Caco-2 (cell line): ENCODE measurements at regions not wholly inside any gene's neighbourhood (a gene's known extent, or its start where the extent isn't known, plus 50 kb on each side); places are given as distances from the start of the nearest gene placed in this dataset.

Source experiments
- BruUV-seq: library from RNA; stranded (reverse); fragments of 400-500 nt; replicated peaks from 2 replicates; lab custom pipeline; 2021; lab: Mats Ljungman, UMichigan
- CTCF ChIA-PET: fragments of 300-600 bp; sonication (Branson Sonifier 250); formaldehyde crosslinking; loops from one replicate; lab custom pipeline; 2022; ENCODE audit warnings: antibody characterized with exemption; lab: Charles Lee
- POLR2A ChIA-PET: fragments of 300-600 bp; sonication (Branson Sonifier 250); formaldehyde crosslinking; loops from one replicate; lab custom pipeline; 2022; ENCODE audit warnings: antibody characterized with exemption; lab: Charles Lee
- DNase-seq, 2 experiments: peaks; one replicate each; pipeline versions ENCODE4 v3.0.0 to v3.0.0-alpha.2; 2020 to 2022
- H3K27me3 ChIP-seq: replicated peaks from 2 replicates; pipeline ENCODE4 v1.6.0; 2011; ENCODE audit warnings: low read length; ENCODE audit not compliant: control insufficient read depth, insufficient read depth
- H3K36me3 ChIP-seq: 2 replicates; pipeline ENCODE4 v1.5.1; 2011; ENCODE audit warnings: low read length; ENCODE audit not compliant: control insufficient read depth, insufficient read depth
- H3K4me1 ChIP-seq: fragments of 250-450 bp; sonication (Bioruptor Pico); 2 replicates; pipeline ENCODE4 v1.5.1; 2020; ENCODE audit warnings: mild to moderate bottlenecking
- H3K4me3 ChIP-seq: 2 replicates; pipeline ENCODE4 v1.5.1; 2011; ENCODE audit warnings: low read depth, mild to moderate bottlenecking, control low read depth, low read length
- H3K9me3 ChIP-seq: fragments of 250-450 bp; sonication (Bioruptor Pico); 2 replicates; pipeline ENCODE4 v1.5.1; 2020; ENCODE audit warnings: mild to moderate bottlenecking, moderate library complexity
- H3K27ac Mint-ChIP-seq: one replicate; pipeline ENCODE4 v1.8.0; 2022; ENCODE audit warnings: mixed read lengths; ENCODE audit not compliant: unreplicated experiment
- H3K27me3 Mint-ChIP-seq: one replicate; pipeline ENCODE4 v1.8.0; 2022; ENCODE audit warnings: mixed read lengths; ENCODE audit not compliant: insufficient read depth, unreplicated experiment
- H3K36me3 Mint-ChIP-seq: one replicate; pipeline ENCODE4 v1.8.0; 2022; ENCODE audit warnings: mild to moderate bottlenecking, mixed read lengths; ENCODE audit not compliant: insufficient read depth, unreplicated experiment
- H3K4me1 Mint-ChIP-seq: one replicate; pipeline ENCODE4 v1.8.0; 2022; ENCODE audit warnings: low read depth, mixed read lengths; ENCODE audit not compliant: unreplicated experiment
- H3K4me3 Mint-ChIP-seq: one replicate; pipeline ENCODE4 v1.8.0; 2022; ENCODE audit warnings: mild to moderate bottlenecking, moderate library complexity, mixed read lengths; ENCODE audit not compliant: unreplicated experiment
- H3K9me3 Mint-ChIP-seq: one replicate; pipeline ENCODE4 v1.8.0; 2022; ENCODE audit warnings: mixed read lengths; ENCODE audit not compliant: unreplicated experiment
- intact Hi-C: fragments of 100-400 bp; cut with micrococcal nuclease; formaldehyde crosslinking; loops from one replicate; pipeline ENCODE4 v1.10.0; 2022; ENCODE audit not compliant: unreplicated experiment
- TF ChIP-seq, protein P1 (sequence below), 2 experiments: fragments of 200-600 bp in 1 of 2; IDR thresholded peaks; 1 replicate in 1 of 2; 2 replicates in 1 of 2; pipeline versions ENCODE4 v1.5.1 to v1.8.0; 2011 to 2022; ENCODE audit warnings: antibody characterized with exemption in 1 of 2, control low read depth in 1 of 2, inconsistent platforms in 1 of 2, low read depth in 1 of 2, low read length in 1 of 2, mild to moderate bottlenecking in 1 of 2, moderate library complexity in 1 of 2; ENCODE audit not compliant: insufficient read depth in 1 of 2, severe bottlenecking in 1 of 2, unreplicated experiment in 1 of 2

DNA sequence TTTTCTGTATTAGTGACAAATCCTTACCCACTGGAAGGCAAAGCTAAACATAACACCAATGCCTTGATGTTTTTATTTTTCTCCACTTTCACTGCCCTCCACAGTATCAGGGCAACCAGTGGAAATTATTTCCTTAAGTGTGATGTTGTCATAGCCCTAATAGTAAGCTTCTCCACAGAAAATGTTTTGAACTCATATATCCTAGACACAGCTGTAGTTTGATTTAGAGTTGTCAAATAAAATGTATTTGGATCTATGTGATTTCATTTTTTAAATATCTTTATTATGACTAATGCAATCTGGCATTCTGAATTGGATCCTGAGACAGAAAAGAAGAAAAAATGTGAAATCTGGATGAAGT lies 70.9 kb upstream of the UFL1 start:
- H3K27ac Mint-ChIP-seq = peak overlapping the region; percentile 60
- BruUV-seq = no TSS peak

DNA sequence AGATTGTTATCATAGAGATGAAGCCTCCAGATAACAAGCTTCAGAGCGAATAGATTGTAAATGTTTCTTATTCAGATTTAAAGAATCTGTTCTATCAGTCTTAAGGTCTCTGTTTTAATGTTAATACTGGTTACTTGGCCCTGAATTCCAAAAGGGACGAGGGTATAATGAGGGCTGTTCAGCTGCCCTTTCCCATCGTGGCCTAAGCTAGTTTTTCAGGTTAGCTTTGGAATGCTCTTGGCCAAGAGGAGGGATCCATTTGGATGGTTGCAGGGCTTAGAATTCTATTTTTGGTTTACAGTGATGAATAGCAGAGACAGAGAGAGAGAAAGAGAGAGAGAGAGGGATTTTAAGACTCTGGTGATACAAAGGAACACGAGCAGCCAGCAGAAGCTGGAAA lies 62.8 kb upstream of the UFL1 start:
- TF ChIP-seq, protein P1, sequence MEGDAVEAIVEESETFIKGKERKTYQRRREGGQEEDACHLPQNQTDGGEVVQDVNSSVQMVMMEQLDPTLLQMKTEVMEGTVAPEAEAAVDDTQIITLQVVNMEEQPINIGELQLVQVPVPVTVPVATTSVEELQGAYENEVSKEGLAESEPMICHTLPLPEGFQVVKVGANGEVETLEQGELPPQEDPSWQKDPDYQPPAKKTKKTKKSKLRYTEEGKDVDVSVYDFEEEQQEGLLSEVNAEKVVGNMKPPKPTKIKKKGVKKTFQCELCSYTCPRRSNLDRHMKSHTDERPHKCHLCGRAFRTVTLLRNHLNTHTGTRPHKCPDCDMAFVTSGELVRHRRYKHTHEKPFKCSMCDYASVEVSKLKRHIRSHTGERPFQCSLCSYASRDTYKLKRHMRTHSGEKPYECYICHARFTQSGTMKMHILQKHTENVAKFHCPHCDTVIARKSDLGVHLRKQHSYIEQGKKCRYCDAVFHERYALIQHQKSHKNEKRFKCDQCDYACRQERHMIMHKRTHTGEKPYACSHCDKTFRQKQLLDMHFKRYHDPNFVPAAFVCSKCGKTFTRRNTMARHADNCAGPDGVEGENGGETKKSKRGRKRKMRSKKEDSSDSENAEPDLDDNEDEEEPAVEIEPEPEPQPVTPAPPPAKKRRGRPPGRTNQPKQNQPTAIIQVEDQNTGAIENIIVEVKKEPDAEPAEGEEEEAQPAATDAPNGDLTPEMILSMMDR (IDR thresholded peaks at IDR 0.05; ENCODE audit: insufficient read depth in 1 of 2, low read depth in 1 of 2, low read length in 1 of 2, severe bottlenecking in 1 of 2, unreplicated experiment in 1 of 2) = no peak
- Mint-ChIP-seq H3K36me3 (no peaks in the 10 kb centered on the region), H3K27ac (no peak overlapping the region), H3K4me3 (no peak overlapping the region), H3K4me1 (peaks cover 6% of the 10 kb centered on the region), H3K27me3 (no peaks in the 10 kb centered on the region), H3K9me3 (peaks cover 11% of the 10 kb centered on the region)
- no peak for DNase-seq
- BruUV-seq = no TSS peak
- intact Hi-C loops = no loop called here
- H3K9me3 ChIP-seq = no peaks in the 10 kb centered on the region
- H3K4me3 ChIP-seq = no peak overlapping the region
- H3K4me1 ChIP-seq = no peaks in the 10 kb centered on the region
- H3K27me3 ChIP-seq = no peaks in the 10 kb centered on the region
- ChIA-PET POLR2A (no interaction called here), CTCF (no interaction called here)
- no peaks in the 10 kb centered on the region for H3K36me3 ChIP-seq

More for the DNA sequence above, 70.9 kb upstream of the UFL1 start:
- Mint-ChIP-seq H3K36me3 (no peaks in the 10 kb centered on the region), H3K27me3 (no peaks in the 10 kb centered on the region), H3K4me1 (peaks cover 13% of the 10 kb centered on the region), H3K9me3 (no peaks in the 10 kb centered on the region), H3K4me3 (peak overlapping the region; percentile 25)
- TF ChIP-seq, protein P1 (IDR thresholded peaks at IDR 0.05; ENCODE audit: insufficient read depth in 1 of 2, low read depth in 1 of 2, low read length in 1 of 2, severe bottlenecking in 1 of 2, unreplicated experiment in 1 of 2) = no peak
- no peaks in the 10 kb centered on the region for H3K27me3 ChIP-seq
- CTCF ChIA-PET = no interaction called here
- DNase-seq = no peak
- H3K36me3 ChIP-seq = no peaks in the 10 kb centered on the region
- intact Hi-C loops = loop anchor here (5.0 kb wide), 1 partner anchor 72 kb away; the partner anchor contains the start of gene UFL1
- peaks cover 8% of the 10 kb centered on the region for H3K4me1 ChIP-seq
- H3K9me3 ChIP-seq = no peaks in the 10 kb centered on the region
- POLR2A ChIA-PET = no interaction called here
- no peak overlapping the region for H3K4me3 ChIP-seq

DNA sequence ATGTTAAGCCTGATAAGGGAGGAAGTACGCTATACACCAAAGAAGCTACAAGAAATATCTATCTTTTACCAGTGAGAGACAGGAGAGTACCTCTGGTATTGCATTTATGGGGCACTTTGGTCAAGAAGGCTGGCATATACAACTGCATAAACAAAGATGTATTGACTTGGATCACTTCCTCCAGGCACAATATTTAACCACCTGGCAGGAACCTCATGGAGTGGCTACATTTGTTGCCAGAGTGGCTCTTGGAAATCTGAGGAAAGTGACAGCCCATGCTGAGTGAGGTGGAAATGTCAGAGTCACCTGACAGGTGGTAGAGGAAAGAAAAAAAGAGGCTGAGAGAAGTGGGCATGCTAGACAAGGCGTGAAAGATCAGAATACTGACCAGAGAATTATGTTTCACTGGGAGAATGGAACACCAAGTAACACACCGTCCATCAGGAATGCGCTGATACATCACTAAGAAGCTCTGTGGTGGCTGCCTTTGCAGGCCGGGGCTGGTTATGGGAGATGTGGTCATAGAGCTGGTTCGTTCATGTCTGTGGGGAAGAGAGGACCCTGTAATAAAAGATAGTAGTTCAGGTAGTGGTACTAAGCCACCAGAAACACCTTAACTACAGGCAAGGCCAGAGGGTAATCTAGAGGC lies 61.4 kb upstream of the UFL1 start:
- intact Hi-C loops = loop anchor here (10.0 kb wide), 1 partner anchor 155 kb away; no protein-coding TSS in a partner anchor
- CTCF ChIA-PET = no interaction called here
- no peaks in the 10 kb centered on the region for H3K9me3 ChIP-seq
- H3K4me1 Mint-ChIP-seq = peaks cover 6% of the 10 kb centered on the region
- H3K4me3 ChIP-seq = no peak overlapping the region
- peaks cover 11% of the 10 kb centered on the region for H3K9me3 Mint-ChIP-seq
- POLR2A ChIA-PET = no interaction called here
- H3K36me3 ChIP-seq = no peaks in the 10 kb centered on the region
- H3K27me3 Mint-ChIP-seq = no peaks in the 10 kb centered on the region
- no peaks in the 10 kb centered on the region for H3K27me3 ChIP-seq
- no peaks in the 10 kb centered on the region for H3K36me3 Mint-ChIP-seq
- H3K4me3 Mint-ChIP-seq = no peak overlapping the region
- no peak for DNase-seq
- TF ChIP-seq, protein P1 (IDR thresholded peaks at IDR 0.05; ENCODE audit: insufficient read depth in 1 of 2, low read depth in 1 of 2, low read length in 1 of 2, severe bottlenecking in 1 of 2, unreplicated experiment in 1 of 2) = no peak
- no peaks in the 10 kb centered on the region for H3K4me1 ChIP-seq
- BruUV-seq = no TSS peak
- H3K27ac Mint-ChIP-seq = no peak overlapping the region
